Left ventricle myocardium inferior (tissue), 1 donor: ENCODE measurements at regions not wholly inside any gene's neighbourhood (a gene's known extent, or its start where the extent isn't known, plus 50 kb on each side); places are given as distances from the start of the nearest gene placed in this dataset.

Source experiments
- DNase-seq: peaks from one replicate; pipeline ENCODE4 v3.0.0-alpha.2; 2020
- H3K27ac ChIP-seq: fragments of 200-600 bp; replicated peaks from 2 replicates; pipeline ENCODE4 v1.8.0; 2021
- H3K27me3 ChIP-seq: fragments of 200-600 bp; 2 replicates; pipeline ENCODE4 v1.8.0; 2021; ENCODE audit warnings: low read depth
- H3K36me3 ChIP-seq: fragments of 200-600 bp; 2 replicates; pipeline ENCODE4 v1.8.0; 2021
- H3K4me1 ChIP-seq: fragments of 200-600 bp; 2 replicates; pipeline ENCODE4 v1.8.0; 2021
- H3K4me3 ChIP-seq: fragments of 200-600 bp; 2 replicates; pipeline ENCODE4 v1.8.0; 2021; ENCODE audit warnings: mild to moderate bottlenecking, moderate library complexity
- H3K9me3 ChIP-seq: fragments of 200-600 bp; replicated peaks from 2 replicates; pipeline ENCODE4 v1.8.0; 2021
- intact Hi-C: fragments of 100-400 bp; cut with micrococcal nuclease; formaldehyde crosslinking; loops from one replicate; pipeline ENCODE4 v1.11.0; 2022
- TF ChIP-seq, protein P1 (sequence below): fragments of 200-600 bp; IDR thresholded peaks from 2 replicates; pipeline ENCODE4 v1.8.0; 2021; ENCODE audit warnings: antibody characterized with exemption, mild to moderate bottlenecking, borderline replicate concordance
- donor health status: DM: no; HTN: yes; CAD: no; lungs with severe emphysema.

DNA sequence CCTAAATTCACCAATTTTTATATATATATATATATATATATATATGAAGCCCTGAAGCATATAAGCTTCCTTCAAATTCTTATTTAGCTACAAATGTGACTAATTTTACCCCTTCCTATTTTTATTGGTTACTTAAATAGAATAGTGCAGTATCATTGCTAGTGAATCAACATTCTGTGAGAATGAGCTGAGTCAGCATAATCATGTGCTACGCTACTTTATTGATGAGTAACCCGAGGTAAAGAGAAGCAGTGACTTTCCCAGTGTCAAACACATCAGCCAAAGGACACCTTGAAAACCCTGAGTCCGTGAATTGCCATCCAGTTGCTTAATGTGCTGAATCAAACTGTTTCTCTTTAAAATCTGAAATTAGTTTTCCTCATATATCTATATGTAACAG lies 546.2 kb downstream of the DMRTA1 start:
- TF ChIP-seq, protein P1, sequence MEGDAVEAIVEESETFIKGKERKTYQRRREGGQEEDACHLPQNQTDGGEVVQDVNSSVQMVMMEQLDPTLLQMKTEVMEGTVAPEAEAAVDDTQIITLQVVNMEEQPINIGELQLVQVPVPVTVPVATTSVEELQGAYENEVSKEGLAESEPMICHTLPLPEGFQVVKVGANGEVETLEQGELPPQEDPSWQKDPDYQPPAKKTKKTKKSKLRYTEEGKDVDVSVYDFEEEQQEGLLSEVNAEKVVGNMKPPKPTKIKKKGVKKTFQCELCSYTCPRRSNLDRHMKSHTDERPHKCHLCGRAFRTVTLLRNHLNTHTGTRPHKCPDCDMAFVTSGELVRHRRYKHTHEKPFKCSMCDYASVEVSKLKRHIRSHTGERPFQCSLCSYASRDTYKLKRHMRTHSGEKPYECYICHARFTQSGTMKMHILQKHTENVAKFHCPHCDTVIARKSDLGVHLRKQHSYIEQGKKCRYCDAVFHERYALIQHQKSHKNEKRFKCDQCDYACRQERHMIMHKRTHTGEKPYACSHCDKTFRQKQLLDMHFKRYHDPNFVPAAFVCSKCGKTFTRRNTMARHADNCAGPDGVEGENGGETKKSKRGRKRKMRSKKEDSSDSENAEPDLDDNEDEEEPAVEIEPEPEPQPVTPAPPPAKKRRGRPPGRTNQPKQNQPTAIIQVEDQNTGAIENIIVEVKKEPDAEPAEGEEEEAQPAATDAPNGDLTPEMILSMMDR: no peak
- no peaks in the 10 kb centered on the region for H3K27me3 ChIP-seq
- H3K4me3 ChIP-seq: no peak overlapping the region
- intact Hi-C loops: no loop called here
- H3K27ac ChIP-seq: no peak overlapping the region
- peaks cover 31% of the 10 kb centered on the region for H3K9me3 ChIP-seq
- DNase-seq: no peak
- H3K4me1 ChIP-seq: no peaks in the 10 kb centered on the region
- no peaks in the 10 kb centered on the region for H3K36me3 ChIP-seq

DNA sequence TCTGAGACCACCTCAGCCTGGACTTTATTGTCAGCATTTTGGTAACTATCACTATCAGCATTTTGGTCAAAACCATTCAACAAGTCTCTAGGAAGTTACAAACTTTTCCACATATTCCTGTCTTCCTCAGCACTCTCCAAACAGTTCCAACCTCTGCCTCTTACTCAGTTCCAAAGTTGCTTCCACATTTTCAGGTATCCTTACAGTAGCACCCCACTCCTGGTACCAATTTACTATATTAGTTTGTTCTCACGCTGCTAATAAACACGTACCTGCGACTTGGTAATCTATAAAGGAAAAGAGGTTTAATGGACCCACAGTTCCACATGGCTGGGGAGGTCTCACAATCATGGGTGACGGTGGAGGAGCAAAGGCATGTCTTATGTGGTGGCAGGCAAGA lies 551.3 kb downstream of the DMRTA1 start:
- intact Hi-C loops: no loop called here
- H3K4me1 ChIP-seq: no peaks in the 10 kb centered on the region
- no peak for DNase-seq
- H3K27ac ChIP-seq: no peak overlapping the region
- no peak overlapping the region for H3K4me3 ChIP-seq
- H3K27me3 ChIP-seq: no peaks in the 10 kb centered on the region
- TF ChIP-seq, protein P1: no peak
- H3K36me3 ChIP-seq: no peaks in the 10 kb centered on the region
- peaks cover 45% of the 10 kb centered on the region for H3K9me3 ChIP-seq

DNA sequence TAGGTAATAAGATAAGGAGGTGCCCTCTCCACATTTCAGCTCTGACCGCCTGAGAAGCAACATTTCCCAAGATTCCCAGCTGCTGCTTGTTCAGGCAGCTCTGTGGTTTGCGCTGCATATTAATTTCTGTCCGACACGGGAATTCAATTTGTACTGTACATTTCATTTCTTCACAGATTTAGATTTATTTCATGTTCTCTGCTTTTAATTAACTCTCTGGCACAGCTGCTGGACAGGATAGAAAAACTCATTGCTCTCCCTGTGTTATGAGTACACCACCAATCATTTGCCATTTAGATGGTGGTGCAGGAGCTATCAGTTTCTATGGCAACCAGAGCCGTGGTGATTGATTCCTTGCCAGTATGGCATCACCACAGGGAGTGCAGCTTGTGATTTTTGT lies 558.5 kb downstream of the DMRTA1 start:
- Histone ChIP-seq H3K4me3 (no peak overlapping the region), H3K9me3 (peaks cover 6% of the 10 kb centered on the region), H3K27ac (no peak overlapping the region), H3K27me3 (no peaks in the 10 kb centered on the region), H3K36me3 (no peaks in the 10 kb centered on the region), H3K4me1 (no peaks in the 10 kb centered on the region)
- TF ChIP-seq, protein P1: no peak
- no peak for DNase-seq
- intact Hi-C loops: no loop called here

DNA sequence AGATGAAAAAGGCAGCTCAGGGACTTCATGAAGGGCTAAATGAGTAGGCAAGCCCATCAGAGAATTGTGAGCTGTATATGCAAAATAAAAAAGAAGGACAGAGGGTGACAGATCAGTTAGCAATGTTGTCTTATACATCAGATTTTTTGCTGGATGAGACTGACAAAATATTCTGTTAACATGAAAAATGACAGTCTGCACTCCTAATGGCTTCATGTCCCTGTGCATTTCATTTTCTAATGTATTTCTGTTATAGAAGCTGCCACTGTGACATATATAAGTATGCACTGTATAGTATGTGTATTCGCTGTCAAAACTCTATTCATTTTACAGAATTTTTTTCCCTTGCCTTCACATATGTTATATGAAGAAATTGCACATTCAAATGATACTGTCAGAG lies 559.5 kb downstream of the DMRTA1 start:
- Histone ChIP-seq H3K4me3 (no peak overlapping the region), H3K27me3 (no peaks in the 10 kb centered on the region), H3K36me3 (no peaks in the 10 kb centered on the region), H3K4me1 (no peaks in the 10 kb centered on the region), H3K27ac (no peak overlapping the region), H3K9me3 (peaks cover 10% of the 10 kb centered on the region)
- TF ChIP-seq, protein P1: no peak
- intact Hi-C loops: no loop called here
- no peak for DNase-seq

DNA sequence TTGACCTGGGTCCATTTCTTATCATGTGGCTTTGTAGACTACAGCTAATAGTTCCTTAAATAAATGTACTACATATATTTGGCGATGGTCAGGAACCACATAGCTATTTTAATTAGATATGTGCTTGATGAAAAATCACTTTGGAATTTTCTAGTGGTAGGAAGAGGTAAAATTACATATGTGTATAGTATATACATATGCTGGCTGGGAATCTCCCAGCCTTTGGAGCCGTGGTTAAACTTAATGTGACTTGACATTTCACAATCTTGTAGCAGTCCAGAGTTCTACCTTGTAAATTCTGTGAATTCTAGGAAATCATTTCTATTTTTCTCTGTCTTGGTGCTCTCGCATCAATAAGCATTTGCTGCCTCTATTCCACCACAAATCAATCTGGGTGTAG lies 565.0 kb downstream of the DMRTA1 start:
- Histone ChIP-seq H3K4me1 (no peaks in the 10 kb centered on the region), H3K36me3 (no peaks in the 10 kb centered on the region), H3K27me3 (no peaks in the 10 kb centered on the region), H3K9me3 (peaks cover 13% of the 10 kb centered on the region), H3K4me3 (no peak overlapping the region), H3K27ac (no peak overlapping the region)
- intact Hi-C loops: no loop called here
- TF ChIP-seq, protein P1: no peak
- DNase-seq: no peak

DNA sequence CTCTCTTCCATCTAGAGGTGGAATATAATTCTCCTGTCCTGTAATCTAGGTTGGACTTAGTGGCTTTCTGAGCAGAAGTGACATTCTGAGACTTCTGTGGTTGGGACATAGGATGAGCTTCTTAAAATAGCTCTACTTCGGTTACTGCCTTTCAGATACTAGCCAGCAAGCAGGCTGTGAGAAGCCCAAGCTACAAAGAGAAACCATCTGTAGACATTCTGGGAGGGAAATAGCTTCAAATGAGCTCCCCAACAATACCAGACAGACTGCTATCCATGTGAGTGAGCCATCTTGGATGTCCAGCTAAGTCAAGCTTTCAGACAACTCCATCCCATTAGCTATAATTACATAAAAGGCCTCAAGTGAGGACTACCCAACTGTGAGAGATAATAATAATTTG lies 568.9 kb downstream of the DMRTA1 start:
- Histone ChIP-seq H3K9me3 (peaks cover 14% of the 10 kb centered on the region), H3K27me3 (no peaks in the 10 kb centered on the region), H3K36me3 (no peaks in the 10 kb centered on the region), H3K4me3 (no peak overlapping the region), H3K27ac (no peak overlapping the region), H3K4me1 (no peaks in the 10 kb centered on the region)
- TF ChIP-seq, protein P1: no peak
- intact Hi-C loops: no loop called here
- no peak for DNase-seq
